ENCODE measurements at regions not wholly inside any gene's neighbourhood (a gene's known extent, or its start where the extent isn't known, plus 50 kb on each side); places are given as distances from the start of the nearest gene placed in this dataset.

- no peak for DNase-seq (ENCODE audit: low read depth in 2 of 2)
Observed at GRCh38 chr3:25043749-25044148, 384.3 kb upstream of the RARB start.

- no peak for DNase-seq (ENCODE audit: low read depth in 2 of 2)
Observed at GRCh38 chr3:25044762-25045710, 383.0 kb upstream of the RARB start.

- no peak for DNase-seq (ENCODE audit: low read depth in 2 of 2)
Observed at GRCh38 chr3:25046911-25047771, 380.9 kb upstream of the RARB start.

- no peak for DNase-seq (ENCODE audit: low read depth in 2 of 2)
Observed at GRCh38 chr3:25049304-25049703, 378.8 kb upstream of the RARB start.

GRCh38 chr3:25053360-25053759, 374.7 kb upstream of the RARB start:
- DNase-seq (ENCODE audit: low read depth in 2 of 2), result no peak

- no peak for DNase-seq (ENCODE audit: low read depth in 2 of 2)
Observed at GRCh38 chr3:25056036-25056755, 371.9 kb upstream of the RARB start.

GRCh38 chr3:25056803-25057351, 371.2 kb upstream of the RARB start:
- DNase-seq (ENCODE audit: low read depth in 2 of 2), result no peak

GRCh38 chr3:25057379-25057778, 370.7 kb upstream of the RARB start:
- no peak for DNase-seq (ENCODE audit: low read depth in 2 of 2)

GRCh38 chr3:25064681-25065080, 363.4 kb upstream of the RARB start:
- DNase-seq (ENCODE audit: low read depth in 2 of 2), result no peak

GRCh38 chr3:25069970-25070369, 358.1 kb upstream of the RARB start:
- DNase-seq (ENCODE audit: low read depth in 2 of 2), result no peak

- no peak for DNase-seq (ENCODE audit: low read depth in 2 of 2)
Observed at GRCh38 chr3:25071846-25072245, 356.2 kb upstream of the RARB start.

- no peak for DNase-seq (ENCODE audit: low read depth in 2 of 2)
Observed at GRCh38 chr3:25073423-25073822, 354.6 kb upstream of the RARB start.

- DNase-seq (ENCODE audit: low read depth in 2 of 2), result no peak
Observed at GRCh38 chr3:25074149-25074548, 353.9 kb upstream of the RARB start.

- DNase-seq (ENCODE audit: low read depth in 2 of 2), result no peak
Observed at GRCh38 chr3:25080461-25080860, 347.6 kb upstream of the RARB start.

GRCh38 chr3:25084016-25084415, 344.0 kb upstream of the RARB start:
- DNase-seq (ENCODE audit: low read depth in 2 of 2), result no peak

GRCh38 chr3:25086721-25087120, 341.3 kb upstream of the RARB start:
- no peak for DNase-seq (ENCODE audit: low read depth in 2 of 2)

- DNase-seq (ENCODE audit: low read depth in 2 of 2), result no peak
Observed at GRCh38 chr3:25088284-25088683, 339.8 kb upstream of the RARB start.

- no peak for DNase-seq (ENCODE audit: low read depth in 2 of 2)
Observed at GRCh38 chr3:25090698-25091453, 337.2 kb upstream of the RARB start.

GRCh38 chr3:25091934-25092333, 336.1 kb upstream of the RARB start:
- DNase-seq (ENCODE audit: low read depth in 2 of 2), result no peak

GRCh38 chr3:25094932-25095685, 333.0 kb upstream of the RARB start:
- no peak for DNase-seq (ENCODE audit: low read depth in 2 of 2)

Measured in stimulated activated CD8-positive, alpha-beta memory T cell treated with anti-CD3 and anti-CD28 coated beads, Interleukin-7, amount 100 ng/mL, for 1 hour (primary cell).